Stimulated activated CD8-positive, alpha-beta memory T cell treated with anti-CD3 and anti-CD28 coated beads, Interleukin-4, amount 100 ng/mL, for 4 hours (primary cell): ENCODE measurements at regions not wholly inside any gene's neighbourhood (a gene's known extent, or its start where the extent isn't known, plus 50 kb on each side); places are given as distances from the start of the nearest gene placed in this dataset.
"Not testable (repeated sequence)": the region's sequence is repeated elsewhere in the genome, so short reads cannot be mapped to it uniquely, and the experiment has no call there.

Source experiments
- DNase-seq, 2 donors: peaks; one replicate each; pipeline ENCODE4 v3.0.0-alpha.2; 2020; ENCODE audit warnings: low read depth in 2 of 2, low spot score in 1 of 2

DNA sequence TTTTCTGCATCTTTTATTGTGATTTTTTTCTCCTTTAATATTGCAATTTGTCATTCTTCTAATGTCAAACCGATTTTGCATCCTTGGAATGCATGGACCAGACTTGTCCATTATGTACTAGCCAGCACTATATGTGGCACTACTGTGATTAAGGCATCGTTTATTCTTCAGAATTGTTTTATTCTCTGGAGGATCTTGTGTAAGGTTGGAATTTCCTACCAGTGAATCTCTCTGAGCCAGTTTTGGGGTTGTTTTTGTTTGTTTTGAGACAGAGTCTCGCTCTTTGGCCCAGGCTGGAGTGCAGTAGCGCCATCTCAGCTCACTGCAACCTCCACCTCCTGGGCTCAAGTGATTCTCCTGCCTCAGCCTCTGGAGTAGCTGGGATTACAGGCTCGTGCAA is 58.5 kb downstream of the IGLL5 start:
- DNase-seq: no peak

DNA sequence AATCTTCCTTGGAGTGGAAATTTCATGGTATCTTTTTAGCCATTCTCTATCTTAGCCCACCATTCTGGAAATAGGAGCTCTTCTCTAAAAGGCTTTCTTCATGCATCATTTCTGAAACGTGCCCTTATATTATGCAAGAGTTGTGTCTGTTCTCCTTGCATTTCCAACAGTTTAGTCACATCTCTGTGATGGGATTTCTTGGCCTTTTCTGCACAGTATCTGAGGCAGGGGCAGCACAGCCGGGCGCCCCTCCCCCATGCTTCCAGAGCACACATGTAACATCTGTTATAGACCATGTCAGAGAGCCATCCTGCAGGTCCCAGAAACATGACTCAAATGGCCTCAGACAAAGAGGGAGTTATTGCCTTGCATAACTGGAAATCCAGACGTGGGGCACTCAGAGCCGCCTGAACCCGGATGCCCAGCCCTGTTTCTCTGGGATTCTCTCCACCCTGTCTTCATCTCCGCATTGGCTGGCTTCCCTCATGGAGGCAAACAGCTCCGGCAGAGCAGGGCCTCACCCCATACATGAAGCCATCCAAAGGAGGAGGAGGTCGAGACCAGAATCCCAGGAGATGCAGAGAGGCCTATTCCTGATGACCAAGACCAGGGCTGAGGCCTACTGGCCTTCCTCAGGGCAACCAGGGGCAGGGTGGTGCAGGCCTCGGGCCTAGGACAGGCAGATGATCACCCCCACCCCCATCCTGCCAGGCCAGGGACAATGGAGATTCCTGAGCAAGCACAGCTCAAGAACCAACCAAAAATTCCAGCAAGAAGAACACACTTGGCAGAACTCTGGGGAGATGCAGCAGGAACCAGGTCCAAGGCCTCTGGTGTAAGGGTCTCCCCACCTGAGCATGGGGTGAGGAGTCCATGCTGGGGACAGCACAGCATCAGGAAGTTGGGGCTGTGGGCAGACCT is 61.3 kb downstream of the IGLL5 start:
- no peak for DNase-seq

DNA sequence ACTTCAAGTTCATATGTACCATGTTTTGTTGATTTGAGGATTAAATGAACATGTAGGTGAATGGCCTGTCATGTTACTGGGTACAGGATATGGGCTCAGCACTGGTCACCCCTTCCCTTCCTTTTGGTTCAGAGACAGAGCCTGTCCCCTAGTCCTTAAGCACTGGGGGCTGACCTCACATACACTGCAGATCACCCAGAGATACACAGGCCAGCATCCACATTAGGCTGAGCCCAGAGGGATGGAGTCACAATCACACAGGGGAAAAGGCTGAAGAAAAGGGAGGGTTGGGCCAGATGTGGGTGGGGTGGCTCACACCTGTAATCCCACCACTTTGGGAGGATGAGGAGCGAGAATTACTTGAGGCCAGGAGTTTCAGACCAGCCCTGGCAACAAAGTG is 62.3 kb downstream of the IGLL5 start:
- no peak for DNase-seq

DNA sequence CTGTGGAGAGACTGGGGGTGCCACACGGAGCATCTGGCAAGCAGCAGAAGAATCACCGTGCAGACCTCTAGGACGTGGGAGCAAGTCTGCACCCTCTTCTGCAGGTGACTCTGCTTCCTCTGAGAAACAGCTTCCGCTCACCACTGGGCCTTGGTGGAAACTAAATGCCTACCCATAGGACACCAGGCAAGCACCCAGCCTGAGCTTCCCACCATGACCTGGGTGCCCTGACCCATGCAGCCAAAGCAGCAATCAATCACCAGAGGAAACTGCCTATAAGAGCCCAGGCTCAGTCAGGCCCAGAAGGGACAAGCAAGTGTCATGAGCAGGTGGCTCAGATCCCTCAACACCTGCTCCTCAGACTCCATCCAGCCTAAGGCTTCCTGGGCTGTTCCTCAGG is 63.4 kb downstream of the IGLL5 start:
- DNase-seq: no peak

DNA sequence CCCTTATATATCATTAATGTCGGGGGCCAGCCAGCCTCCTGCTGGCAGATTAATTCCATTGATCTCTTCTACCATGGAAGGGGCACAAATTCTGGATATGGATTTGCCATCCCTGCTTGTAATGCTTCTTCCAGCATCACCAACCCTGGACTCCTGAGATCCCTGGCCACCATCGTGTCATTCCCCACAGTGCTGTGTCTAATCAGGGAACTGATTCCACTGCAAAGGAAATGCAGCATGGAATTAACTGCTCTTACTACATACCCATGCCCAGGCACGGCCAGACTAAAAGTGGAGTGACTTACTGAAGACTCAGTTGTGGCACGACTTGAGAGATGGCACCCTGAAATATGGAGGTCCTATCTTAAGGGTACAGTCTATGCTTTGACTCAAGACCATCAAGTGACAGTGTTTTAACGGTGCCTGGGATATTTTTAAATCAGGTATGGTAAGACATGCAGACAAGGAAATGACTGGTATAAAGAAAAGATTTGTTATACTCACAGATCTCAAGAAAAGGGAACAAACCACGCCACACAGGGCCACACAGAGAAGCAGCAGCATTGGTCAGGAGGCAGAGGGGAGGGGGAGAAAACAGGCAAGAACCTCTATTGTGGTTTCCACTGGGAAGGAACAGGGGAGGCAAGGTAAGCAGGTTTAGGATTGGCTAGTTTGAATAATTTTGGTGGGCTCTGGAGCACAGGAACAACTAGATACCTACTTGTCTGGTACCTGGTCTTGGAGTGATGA is 65.1 kb downstream of the IGLL5 start:
- DNase-seq: no peak

DNA sequence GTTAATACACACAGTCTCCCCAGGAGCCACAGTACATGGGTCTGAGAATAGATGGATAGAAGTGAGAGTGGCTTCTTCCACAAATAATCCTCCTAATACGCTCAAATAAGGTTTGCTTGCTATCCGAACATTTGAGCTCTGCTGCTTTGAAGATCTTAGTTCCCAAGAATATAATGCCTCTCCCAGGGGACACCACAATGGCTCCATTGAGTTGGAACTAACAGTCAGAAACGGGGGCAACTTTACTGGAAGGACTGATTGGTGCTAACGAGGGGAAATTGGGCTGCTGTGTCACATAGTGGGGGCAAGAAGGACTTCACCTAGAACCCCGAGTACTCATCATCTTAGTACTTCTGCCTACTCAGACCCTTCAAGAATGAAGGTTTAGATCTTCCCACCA is 66.2 kb downstream of the IGLL5 start:
- DNase-seq: no peak

DNA sequence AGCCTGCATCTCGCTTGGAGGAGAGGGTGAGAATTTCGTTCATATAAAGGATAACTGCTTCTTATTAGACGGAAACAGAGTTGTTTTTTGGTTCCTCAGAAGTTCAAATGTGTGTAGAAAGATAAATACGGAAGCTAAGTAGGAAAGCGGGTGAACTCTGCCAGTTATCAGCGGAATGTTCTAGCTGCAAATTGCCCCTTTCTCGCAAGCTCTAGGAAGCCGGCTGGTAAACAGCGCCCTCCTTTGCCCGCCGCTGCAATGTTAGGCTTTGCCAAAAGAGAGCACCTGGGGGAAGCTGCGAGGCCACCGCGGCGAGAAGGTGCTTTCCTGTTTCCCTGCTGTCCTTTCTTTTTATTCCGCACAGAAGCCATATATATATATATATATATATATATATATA is 67.0 kb downstream of the IGLL5 start:
- no peak for DNase-seq

DNA sequence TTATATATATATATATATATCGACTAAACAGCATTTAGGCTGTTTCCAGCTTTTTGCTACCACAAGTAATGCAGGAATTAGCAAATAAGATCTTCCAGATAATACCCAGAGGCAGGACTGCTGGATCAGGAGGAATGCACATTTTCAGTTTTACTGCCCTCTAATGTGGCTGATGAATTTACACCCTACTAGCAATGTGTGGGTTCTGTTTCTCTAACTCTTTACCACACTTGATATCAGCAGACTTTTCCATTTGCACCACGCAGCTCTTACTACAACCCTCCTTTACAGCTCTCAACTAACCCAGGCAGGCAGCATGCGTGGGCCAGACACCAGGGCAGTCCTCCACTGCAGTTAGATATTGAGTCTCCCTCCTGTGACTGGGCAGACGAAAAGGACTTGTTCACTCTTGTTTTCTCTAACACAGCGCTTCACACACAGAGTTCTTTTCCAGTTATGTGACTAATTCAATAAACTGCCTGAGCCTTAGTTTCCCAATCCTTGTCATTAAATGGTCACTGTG is 67.7 kb downstream of the IGLL5 start:
- no peak for DNase-seq

DNA sequence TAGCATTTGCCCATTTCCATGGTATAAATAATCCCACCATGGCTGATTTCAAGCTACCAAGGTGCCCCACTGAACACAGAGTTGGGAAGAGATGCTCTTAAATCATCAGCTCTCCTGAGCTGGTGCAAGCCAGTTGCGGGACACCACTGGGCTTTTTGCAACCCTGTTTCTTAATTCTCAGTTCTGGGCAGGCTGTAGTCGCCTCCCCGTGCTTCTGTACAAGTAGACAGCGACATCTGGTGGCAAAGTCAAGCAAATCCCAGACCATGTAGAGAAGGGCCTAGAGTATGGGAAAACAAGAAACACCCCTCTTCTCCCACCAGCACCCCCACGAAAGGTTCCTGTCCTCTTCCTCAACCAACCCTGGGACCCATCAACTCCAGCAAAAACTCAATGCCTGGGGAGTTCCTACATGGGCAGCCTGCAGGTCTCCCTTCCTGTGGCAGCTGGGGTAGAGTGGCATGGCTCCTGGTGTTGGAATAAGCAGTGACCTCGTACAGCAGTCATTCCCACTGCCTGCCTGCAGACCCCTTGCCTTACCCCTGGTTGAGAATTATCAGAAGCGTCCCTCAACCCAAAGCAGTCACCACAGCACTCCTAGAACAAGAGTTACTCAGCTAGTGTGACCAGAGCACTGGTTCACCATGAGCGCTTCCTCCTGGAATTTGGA is 68.4 kb downstream of the IGLL5 start:
- peak in 1 of 2 donors; percentile 38 for DNase-seq

DNA sequence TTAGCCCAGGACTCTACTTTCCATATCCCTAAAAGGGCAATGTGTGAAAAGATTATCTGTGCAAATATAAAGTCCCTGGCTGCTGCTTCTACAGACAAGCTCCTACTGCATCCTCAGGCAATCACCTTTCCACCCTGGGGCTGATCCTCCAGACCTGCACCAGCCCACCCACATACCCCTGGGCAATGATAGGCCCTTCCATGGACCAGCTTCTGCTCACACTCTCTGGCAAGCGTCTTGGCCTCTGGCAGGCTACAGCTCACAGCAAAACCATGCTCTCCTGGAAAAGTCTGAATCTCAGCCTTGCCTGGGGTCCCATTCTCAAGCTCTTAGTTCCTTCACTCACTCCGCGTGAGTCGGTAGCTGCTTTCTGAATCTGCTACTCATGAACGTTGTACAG is 69.5 kb downstream of the IGLL5 start:
- DNase-seq: no peak

DNA sequence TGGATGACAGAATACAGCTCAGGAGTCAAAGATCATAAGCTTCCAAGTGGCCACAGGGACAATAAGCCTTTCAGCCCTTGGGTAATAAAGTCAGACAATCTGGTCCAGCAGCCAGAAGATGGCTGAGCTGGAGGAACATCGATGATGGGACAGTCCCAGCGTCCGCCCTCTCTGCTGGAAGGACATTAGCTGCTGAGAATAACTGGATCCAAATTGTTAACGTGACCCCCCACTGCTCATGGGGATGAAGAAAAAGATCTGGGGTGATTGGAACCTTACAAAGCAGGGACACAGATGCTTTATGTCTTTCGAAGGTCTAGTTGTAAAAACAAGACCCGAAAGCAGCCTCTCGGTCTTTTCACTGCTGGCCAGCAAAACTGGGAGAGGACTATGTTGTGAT is 71.0 kb downstream of the IGLL5 start:
- no peak for DNase-seq

DNA sequence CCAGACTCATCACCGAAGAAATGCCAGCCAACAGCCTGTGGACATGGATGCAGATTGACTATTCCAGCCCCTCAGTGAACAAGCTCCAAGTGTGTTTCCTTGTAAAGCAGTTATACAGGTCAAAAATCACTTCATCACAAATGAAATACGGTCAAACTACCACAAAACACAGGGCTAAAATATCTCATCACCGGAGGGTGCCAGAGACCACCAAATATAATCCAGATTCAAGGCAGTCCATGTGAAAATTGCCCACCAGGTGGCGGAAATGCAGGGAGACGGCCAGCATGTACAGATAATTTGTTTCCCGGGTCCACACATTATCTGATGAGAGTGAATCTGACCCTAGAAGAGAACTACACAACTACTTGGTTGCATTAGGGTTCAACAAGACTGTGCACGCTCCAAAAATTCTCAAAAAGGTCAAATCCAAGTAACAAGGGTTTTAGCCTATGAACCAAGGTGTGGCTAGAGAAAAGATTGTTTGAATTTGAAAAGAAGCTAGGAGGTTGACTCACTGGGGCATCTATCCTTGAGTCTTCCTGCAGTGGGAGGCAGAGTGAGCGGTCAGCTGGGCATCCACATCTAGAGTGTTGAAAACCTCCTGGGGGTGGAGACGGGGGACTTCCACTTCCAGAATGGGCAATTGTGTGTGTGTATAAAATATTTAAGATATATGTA is 71.7 kb downstream of the IGLL5 start:
- peak; percentile 48 to 52 for DNase-seq

DNA sequence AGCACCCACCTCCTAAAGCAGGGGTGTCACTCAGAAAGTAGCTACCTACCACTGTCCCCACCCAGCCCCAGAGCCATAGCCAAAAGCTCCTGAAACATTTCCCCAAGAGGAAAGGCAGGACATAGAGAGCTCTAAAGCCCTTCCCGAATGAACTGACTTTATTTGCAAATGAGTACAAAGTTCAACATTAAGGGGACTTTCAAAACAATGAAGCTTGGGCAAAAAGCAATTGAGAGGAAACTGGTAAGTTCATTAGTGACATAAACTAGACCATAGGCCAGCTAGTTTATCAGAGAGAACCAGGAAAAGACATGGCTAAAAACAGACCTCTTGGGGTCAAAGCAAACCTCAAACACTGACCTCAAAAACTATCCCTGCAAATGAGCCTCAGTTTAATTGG is 72.7 kb downstream of the IGLL5 start:
- no peak for DNase-seq

DNA sequence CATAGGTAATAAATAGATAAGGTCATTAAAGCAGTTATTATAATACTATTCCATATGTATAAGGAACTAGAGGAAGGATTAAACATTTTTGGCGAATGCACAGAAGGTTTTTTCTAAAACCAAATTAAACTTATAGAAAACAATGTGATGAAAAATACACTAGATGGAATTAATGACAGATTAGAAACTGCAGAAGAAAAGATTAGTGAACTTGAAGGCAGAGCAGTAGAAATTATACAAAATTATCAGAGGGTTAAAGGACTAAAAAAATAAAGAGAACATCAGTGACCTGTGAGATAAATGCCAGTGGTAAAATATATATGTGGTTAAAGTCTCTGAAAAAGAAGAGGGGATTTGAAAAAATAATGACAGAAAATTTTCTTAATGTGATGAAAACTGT is 74.0 kb downstream of the IGLL5 start:
- DNase-seq: no peak

DNA sequence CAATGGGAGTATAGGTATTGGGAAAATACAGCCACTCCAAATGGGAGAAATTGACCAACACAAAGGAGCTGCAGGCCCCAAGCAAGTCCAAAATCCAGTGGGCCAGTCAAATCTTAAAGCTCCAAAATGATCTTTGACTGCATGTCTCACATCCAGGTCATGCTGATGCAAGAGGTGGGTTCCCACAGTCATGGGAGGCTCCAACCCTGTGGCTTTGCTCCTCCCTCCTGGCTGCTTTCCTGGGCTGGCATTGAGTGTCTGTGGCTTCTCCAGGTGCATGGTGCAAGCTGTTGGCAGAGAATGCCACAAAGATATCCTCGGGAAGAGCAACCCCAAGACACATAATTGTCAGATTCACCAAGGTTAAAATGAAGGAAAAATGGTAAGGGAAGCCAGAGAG is 80.8 kb downstream of the IGLL5 start:
- no peak for DNase-seq

DNA sequence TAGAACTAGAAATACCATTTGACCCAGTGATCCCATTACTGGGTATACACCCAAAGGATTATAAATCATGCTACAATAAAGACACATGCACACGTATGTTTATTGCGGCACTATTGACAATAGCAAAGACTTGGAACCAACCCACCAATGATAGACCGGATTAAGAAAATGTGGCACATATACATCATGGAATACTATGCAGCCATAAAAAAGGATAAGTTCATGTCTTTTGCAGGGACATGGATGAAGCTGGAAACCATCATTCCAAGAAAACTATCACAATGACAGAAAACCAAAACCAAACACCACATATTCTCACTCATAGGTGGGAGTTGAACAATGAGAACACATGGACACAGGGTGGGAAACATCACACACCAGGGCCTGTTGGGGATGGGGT is 85.0 kb downstream of the IGLL5 start:
- not testable (repeated sequence) for DNase-seq

DNA sequence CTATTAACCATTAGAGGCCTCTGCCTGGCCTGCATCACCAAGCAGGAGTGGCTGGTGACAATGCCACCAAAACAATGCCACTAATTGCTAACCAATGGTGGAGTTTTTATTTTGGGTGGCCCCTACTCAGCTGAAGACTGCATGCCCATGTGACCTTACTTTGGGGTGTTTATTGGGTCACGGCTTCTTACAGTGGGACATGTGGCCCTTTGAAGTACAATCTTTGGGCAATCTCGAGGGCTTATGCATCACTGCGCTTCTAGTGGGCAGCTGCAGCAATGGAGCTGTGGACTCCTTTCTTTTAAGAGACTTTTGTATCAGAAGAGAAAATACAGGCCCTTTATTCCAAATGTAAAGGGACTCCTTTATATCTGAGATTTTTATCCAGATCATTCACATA is 85.7 kb downstream of the IGLL5 start:
- DNase-seq: no peak

DNA sequence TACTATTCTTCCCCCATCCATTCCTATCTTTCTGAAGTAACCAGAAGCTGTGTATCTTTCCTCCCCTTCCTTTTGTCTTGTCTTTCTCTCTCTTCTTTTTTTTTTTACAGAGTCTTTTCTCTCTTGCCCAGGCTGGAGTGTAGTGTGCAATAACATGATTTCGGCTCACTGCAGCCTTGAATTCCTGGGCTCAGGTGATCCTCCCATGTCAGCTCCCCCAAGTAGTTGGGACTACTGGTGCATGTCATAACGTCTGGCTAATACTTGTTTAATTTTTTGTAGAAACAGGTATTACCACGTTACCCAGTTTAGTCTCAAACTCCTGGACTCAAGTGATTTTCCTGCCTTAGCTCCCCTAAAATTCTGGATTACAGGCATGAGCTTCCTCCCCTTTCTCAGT is 86.5 kb downstream of the IGLL5 start:
- no peak for DNase-seq

DNA sequence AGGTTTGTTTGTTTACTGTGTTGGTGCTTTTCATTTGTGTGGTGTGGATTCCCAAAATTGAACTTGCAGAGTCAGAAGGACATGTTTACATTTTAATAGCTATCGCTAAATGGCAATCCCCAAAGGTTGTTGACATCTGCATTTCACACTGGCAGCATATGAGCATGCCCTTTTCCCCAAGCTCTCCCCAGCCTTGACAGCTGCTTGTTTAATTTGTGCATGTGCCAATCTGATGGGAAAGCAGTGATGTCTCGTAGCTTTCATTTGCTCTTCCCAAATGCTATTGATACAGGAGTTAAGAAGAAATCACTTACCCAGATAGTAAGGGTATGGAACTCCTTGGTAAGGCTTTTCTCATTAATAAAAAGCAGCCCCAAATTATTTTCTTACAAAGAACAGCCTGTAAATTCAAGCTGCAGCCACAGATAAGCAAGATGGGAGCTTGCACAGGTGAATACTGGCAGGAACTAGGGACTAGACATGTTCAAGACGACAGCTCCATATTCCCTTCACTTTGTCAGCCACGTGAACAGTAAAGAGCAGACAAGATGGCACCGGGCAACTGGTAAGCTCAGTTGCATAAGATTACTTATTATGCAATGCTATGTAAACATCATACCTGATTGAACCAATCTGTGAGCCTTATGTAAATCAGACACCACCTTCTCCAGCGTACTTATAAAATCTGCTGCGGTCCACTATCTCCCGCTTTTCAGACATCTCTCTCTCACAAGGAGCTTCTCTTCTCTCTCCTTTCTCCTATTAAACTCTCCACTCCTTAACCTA is 87.4 kb downstream of the IGLL5 start:
- no peak for DNase-seq
